Activated naive CD4-positive, alpha-beta T cell treated with anti-CD3 and anti-CD28 coated beads, Interleukin-2, amount 50 U/mL, for 24 hours (primary cell): ENCODE measurements at regions not wholly inside any gene's neighbourhood (a gene's known extent, or its start where the extent isn't known, plus 50 kb on each side); places are given as distances from the start of the nearest gene placed in this dataset.

Experiments used
- H3K27ac Mint-ChIP-seq: one replicate; pipeline ENCODE4 v1.8.0; 2021; ENCODE audit warnings: mild to moderate bottlenecking, mixed read lengths
- H3K27me3 Mint-ChIP-seq: one replicate; pipeline ENCODE4 v1.8.0; 2021; ENCODE audit warnings: mixed read lengths
- H3K36me3 Mint-ChIP-seq: one replicate; pipeline ENCODE4 v1.8.0; 2021; ENCODE audit warnings: mixed read lengths
- H3K4me1 Mint-ChIP-seq: one replicate; pipeline ENCODE4 v1.8.0; 2021; ENCODE audit warnings: mixed read lengths
- H3K4me3 Mint-ChIP-seq: one replicate; pipeline ENCODE4 v1.8.0; 2021; ENCODE audit warnings: mild to moderate bottlenecking, mixed read lengths
- H3K9me3 Mint-ChIP-seq: one replicate; pipeline ENCODE4 v1.8.0; 2021; ENCODE audit warnings: mixed read lengths

- H3K27ac Mint-ChIP-seq: no peak overlapping the region
- peaks cover 6% of the 10 kb centered on the region for H3K9me3 Mint-ChIP-seq
- H3K4me3 Mint-ChIP-seq: no peak overlapping the region
- peaks cover 7% of the 10 kb centered on the region for H3K36me3 Mint-ChIP-seq
- peaks cover 24% of the 10 kb centered on the region for H3K4me1 Mint-ChIP-seq
- no peaks in the 10 kb centered on the region for H3K27me3 Mint-ChIP-seq
Measured at GRCh38 chr12:107448198-107448597, 237.4 kb upstream of the PWP1 start.

GRCh38 chr12:107449891-107450290 lies 235.7 kb upstream of the PWP1 start:
- no peak overlapping the region for H3K27ac Mint-ChIP-seq
- H3K27me3 Mint-ChIP-seq: no peaks in the 10 kb centered on the region
- H3K9me3 Mint-ChIP-seq: peaks cover 6% of the 10 kb centered on the region
- H3K36me3 Mint-ChIP-seq: peaks cover 7% of the 10 kb centered on the region
- H3K4me3 Mint-ChIP-seq: no peak overlapping the region
- H3K4me1 Mint-ChIP-seq: peaks cover 17% of the 10 kb centered on the region

GRCh38 chr12:107450541-107450940 lies 235.1 kb upstream of the PWP1 start:
- H3K4me3 Mint-ChIP-seq: no peak overlapping the region
- H3K4me1 Mint-ChIP-seq: peaks cover 22% of the 10 kb centered on the region

GRCh38 chr12:107451246-107451645 lies 234.4 kb upstream of the PWP1 start:
- H3K27ac Mint-ChIP-seq: no peak overlapping the region
- peaks cover 7% of the 10 kb centered on the region for H3K36me3 Mint-ChIP-seq
- peaks cover 6% of the 10 kb centered on the region for H3K9me3 Mint-ChIP-seq
- no peak overlapping the region for H3K4me3 Mint-ChIP-seq
- peaks cover 17% of the 10 kb centered on the region for H3K4me1 Mint-ChIP-seq
- no peaks in the 10 kb centered on the region for H3K27me3 Mint-ChIP-seq

More at GRCh38 chr12:107450541-107450940, 235.1 kb upstream of the PWP1 start:
- no peaks in the 10 kb centered on the region for H3K27me3 Mint-ChIP-seq
- H3K27ac Mint-ChIP-seq: no peak overlapping the region
- peaks cover 7% of the 10 kb centered on the region for H3K36me3 Mint-ChIP-seq
- peaks cover 6% of the 10 kb centered on the region for H3K9me3 Mint-ChIP-seq

GRCh38 chr12:107454109-107454830 lies 231.3 kb upstream of the PWP1 start:
- Mint-ChIP-seq H3K27me3 (no peaks in the 10 kb centered on the region), H3K36me3 (peaks cover 3% of the 10 kb centered on the region), H3K9me3 (peaks cover 6% of the 10 kb centered on the region), H3K27ac (no peak overlapping the region), H3K4me3 (no peak overlapping the region), H3K4me1 (peaks cover 10% of the 10 kb centered on the region)

- Mint-ChIP-seq H3K27me3 (no peaks in the 10 kb centered on the region), H3K4me1 (peaks cover 8% of the 10 kb centered on the region), H3K36me3 (peaks cover 3% of the 10 kb centered on the region), H3K4me3 (no peak overlapping the region), H3K27ac (no peak overlapping the region), H3K9me3 (no peaks in the 10 kb centered on the region)
Measured at GRCh38 chr12:107457362-107457935, 228.2 kb upstream of the PWP1 start.

GRCh38 chr12:107458163-107458562 lies 227.4 kb upstream of the PWP1 start:
- no peaks in the 10 kb centered on the region for H3K36me3 Mint-ChIP-seq
- H3K27me3 Mint-ChIP-seq: no peaks in the 10 kb centered on the region
- H3K4me3 Mint-ChIP-seq: no peak overlapping the region
- peaks cover 8% of the 10 kb centered on the region for H3K4me1 Mint-ChIP-seq
- no peaks in the 10 kb centered on the region for H3K9me3 Mint-ChIP-seq
- H3K27ac Mint-ChIP-seq: no peak overlapping the region

GRCh38 chr12:107458990-107459389 lies 226.6 kb upstream of the PWP1 start:
- Mint-ChIP-seq H3K27ac (no peak overlapping the region), H3K4me1 (peaks cover 4% of the 10 kb centered on the region), H3K9me3 (no peaks in the 10 kb centered on the region), H3K27me3 (no peaks in the 10 kb centered on the region), H3K4me3 (no peak overlapping the region), H3K36me3 (no peaks in the 10 kb centered on the region)

GRCh38 chr12:107459641-107460040 lies 226.0 kb upstream of the PWP1 start:
- H3K4me1 Mint-ChIP-seq: peaks cover 4% of the 10 kb centered on the region
- H3K4me3 Mint-ChIP-seq: no peak overlapping the region

GRCh38 chr12:107461222-107461975 lies 224.2 kb upstream of the PWP1 start:
- Mint-ChIP-seq H3K4me1 (no peaks in the 10 kb centered on the region), H3K27ac (no peak overlapping the region), H3K9me3 (no peaks in the 10 kb centered on the region), H3K4me3 (no peak overlapping the region), H3K36me3 (no peaks in the 10 kb centered on the region), H3K27me3 (no peaks in the 10 kb centered on the region)

More at GRCh38 chr12:107459641-107460040, 226.0 kb upstream of the PWP1 start:
- H3K9me3 Mint-ChIP-seq: no peaks in the 10 kb centered on the region
- H3K36me3 Mint-ChIP-seq: no peaks in the 10 kb centered on the region
- H3K27ac Mint-ChIP-seq: no peak overlapping the region
- no peaks in the 10 kb centered on the region for H3K27me3 Mint-ChIP-seq

GRCh38 chr12:107462428-107463332 lies 222.9 kb upstream of the PWP1 start:
- Mint-ChIP-seq H3K36me3 (no peaks in the 10 kb centered on the region), H3K27ac (no peak overlapping the region), H3K4me1 (no peaks in the 10 kb centered on the region), H3K9me3 (no peaks in the 10 kb centered on the region), H3K4me3 (no peak overlapping the region), H3K27me3 (no peaks in the 10 kb centered on the region)

GRCh38 chr12:107464644-107465043 lies 221.0 kb upstream of the PWP1 start:
- H3K9me3 Mint-ChIP-seq: no peaks in the 10 kb centered on the region
- no peaks in the 10 kb centered on the region for H3K27me3 Mint-ChIP-seq
- peaks cover 11% of the 10 kb centered on the region for H3K4me1 Mint-ChIP-seq
- no peak overlapping the region for H3K4me3 Mint-ChIP-seq
- H3K36me3 Mint-ChIP-seq: no peaks in the 10 kb centered on the region
- H3K27ac Mint-ChIP-seq: no peak overlapping the region

GRCh38 chr12:107465625-107466024 lies 220.0 kb upstream of the PWP1 start:
- no peak overlapping the region for H3K27ac Mint-ChIP-seq
- no peak overlapping the region for H3K4me3 Mint-ChIP-seq
- H3K9me3 Mint-ChIP-seq: no peaks in the 10 kb centered on the region
- H3K27me3 Mint-ChIP-seq: no peaks in the 10 kb centered on the region
- H3K36me3 Mint-ChIP-seq: no peaks in the 10 kb centered on the region
- peaks cover 11% of the 10 kb centered on the region for H3K4me1 Mint-ChIP-seq

GRCh38 chr12:107467716-107468115 lies 217.9 kb upstream of the PWP1 start:
- Mint-ChIP-seq H3K4me3 (no peak overlapping the region), H3K4me1 (peaks cover 23% of the 10 kb centered on the region), H3K27me3 (no peaks in the 10 kb centered on the region), H3K36me3 (no peaks in the 10 kb centered on the region), H3K27ac (no peak overlapping the region), H3K9me3 (no peaks in the 10 kb centered on the region)

GRCh38 chr12:107468182-107468581 lies 217.4 kb upstream of the PWP1 start:
- H3K4me1 Mint-ChIP-seq: peaks cover 27% of the 10 kb centered on the region
- H3K27ac Mint-ChIP-seq: no peak overlapping the region
- H3K4me3 Mint-ChIP-seq: no peak overlapping the region
- H3K9me3 Mint-ChIP-seq: no peaks in the 10 kb centered on the region
- H3K36me3 Mint-ChIP-seq: no peaks in the 10 kb centered on the region
- H3K27me3 Mint-ChIP-seq: no peaks in the 10 kb centered on the region
